GM12873 (cell line): ENCODE measurements at regions not wholly inside any gene's neighbourhood (a gene's known extent, or its start where the extent isn't known, plus 50 kb on each side); places are given as distances from the start of the nearest gene placed in this dataset.

Experiments used
- TF ChIP-seq, protein P1 (sequence below): IDR thresholded peaks from 2 replicates; pipeline ENCODE4 v1.5.1; 2012; ENCODE audit warnings: low read depth, mild to moderate bottlenecking, moderate library complexity, low read length, control low read depth; ENCODE audit not compliant: insufficient read depth; ENCODE audit errors: missing control alignments

- TF ChIP-seq, protein P1, sequence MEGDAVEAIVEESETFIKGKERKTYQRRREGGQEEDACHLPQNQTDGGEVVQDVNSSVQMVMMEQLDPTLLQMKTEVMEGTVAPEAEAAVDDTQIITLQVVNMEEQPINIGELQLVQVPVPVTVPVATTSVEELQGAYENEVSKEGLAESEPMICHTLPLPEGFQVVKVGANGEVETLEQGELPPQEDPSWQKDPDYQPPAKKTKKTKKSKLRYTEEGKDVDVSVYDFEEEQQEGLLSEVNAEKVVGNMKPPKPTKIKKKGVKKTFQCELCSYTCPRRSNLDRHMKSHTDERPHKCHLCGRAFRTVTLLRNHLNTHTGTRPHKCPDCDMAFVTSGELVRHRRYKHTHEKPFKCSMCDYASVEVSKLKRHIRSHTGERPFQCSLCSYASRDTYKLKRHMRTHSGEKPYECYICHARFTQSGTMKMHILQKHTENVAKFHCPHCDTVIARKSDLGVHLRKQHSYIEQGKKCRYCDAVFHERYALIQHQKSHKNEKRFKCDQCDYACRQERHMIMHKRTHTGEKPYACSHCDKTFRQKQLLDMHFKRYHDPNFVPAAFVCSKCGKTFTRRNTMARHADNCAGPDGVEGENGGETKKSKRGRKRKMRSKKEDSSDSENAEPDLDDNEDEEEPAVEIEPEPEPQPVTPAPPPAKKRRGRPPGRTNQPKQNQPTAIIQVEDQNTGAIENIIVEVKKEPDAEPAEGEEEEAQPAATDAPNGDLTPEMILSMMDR: no peak
These were observed 74.2 kb downstream of the ANXA2R start for GRCh38 chr5:42965934-42966333.

DNA sequence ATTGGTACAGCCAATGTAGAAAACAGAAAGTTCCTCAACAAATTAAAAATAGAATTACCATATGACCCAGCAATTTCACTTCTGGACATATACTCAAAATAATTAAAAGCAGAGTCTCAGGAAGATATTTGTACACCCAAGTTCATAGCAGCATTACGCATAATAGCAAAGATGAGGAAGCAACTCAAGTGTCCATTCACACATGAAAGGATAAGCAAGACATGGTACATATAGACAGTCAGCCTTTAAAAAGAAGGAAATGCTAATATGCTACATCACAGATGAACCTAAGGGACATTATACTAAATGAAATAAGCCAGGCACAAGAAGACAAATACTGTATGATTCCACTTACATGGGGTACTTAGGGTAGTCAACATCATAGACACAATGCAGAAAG, 76.7 kb downstream of the ANXA2R start:
- TF ChIP-seq, protein P1: no peak

DNA sequence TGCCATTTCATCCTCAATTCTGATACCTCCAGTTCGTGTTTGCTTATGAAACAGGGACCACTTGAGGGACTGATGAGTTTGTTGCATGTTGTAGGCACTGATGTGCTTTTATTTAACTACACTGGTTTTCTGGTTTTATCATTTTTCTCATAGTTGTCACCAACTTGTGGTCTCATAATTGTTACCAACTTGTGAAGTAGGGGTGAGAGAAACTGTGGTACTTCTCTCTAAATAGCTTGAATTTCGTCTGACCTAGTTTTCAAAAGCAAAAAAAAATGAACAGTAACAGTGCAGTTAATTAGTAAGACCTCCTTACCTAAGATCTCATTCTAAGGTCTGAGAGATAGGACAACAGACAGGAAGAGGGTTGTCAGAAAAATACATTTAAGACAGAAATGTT, 78.0 kb downstream of the ANXA2R start:
- TF ChIP-seq, protein P1: no peak

GRCh38 chr5:42960506-42960905, 79.6 kb downstream of the ANXA2R start:
- TF ChIP-seq, protein P1: no peak

DNA sequence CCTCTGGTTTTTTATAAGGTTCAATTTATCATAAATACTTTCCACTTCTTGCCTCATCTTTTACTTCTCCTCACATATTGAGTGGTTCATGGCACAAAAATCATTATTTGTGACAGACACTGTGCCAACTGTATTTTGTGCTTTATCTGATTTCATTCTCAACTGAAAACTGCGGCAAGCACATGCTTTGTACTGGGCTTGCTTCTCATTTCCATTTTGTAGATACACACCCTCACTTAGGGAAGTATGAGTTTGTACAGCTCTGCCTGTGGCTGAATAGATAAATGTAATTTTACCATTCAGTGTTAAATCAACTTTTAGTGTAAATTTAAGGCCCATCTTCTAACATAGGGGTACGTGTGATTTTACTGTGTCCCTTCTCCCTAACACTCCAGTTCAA, 83.6 kb downstream of the ANXA2R start:
- TF ChIP-seq, protein P1: no peak

DNA sequence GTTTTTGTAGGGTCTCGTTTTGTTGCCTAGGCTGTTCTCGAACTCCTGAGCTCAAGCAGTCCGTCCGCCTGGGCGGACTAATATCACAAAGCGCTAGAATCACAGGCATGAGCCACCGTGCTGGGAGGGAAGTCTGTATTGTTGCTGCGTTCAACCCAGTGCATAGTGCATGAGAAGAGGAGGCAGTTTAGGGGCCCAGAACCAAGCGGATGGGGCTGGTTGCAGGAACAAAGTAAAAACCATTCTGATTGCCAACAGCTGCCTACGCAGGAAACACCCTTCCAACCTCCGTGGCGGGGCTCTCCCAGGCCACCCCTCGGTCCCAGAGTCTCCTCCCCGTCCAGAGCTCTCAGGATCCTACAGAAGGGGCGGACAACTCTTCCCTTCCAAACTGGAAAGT, 87.1 kb downstream of the ANXA2R start:
- TF ChIP-seq, protein P1: no peak

DNA sequence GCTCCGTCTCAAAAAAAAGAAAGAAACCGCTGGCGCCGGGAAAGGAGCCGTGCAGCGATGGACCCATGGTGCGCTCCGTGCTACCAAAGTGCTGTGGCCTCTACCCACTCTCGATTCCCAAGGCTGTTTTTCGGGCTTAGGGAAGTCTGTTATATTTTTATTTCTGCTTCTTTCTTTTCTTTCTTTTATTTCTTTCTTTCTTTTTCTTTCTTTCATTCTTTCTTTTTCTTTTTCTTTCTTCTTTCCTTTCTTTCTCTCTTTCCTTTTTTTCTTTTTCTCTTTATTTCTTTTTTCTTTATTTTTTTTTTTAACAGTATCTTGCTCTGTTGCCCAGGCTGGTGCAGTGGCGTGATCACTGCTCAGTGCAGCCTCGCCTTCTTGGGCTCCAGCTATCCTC, 87.5 kb downstream of the ANXA2R start:
- TF ChIP-seq, protein P1: no peak
